Activated CD8-positive, alpha-beta memory T cell treated with anti-CD3 and anti-CD28 coated beads, Interleukin-2, amount 10 ng/mL, durations not matched to agents 7 days and 5 days (primary cell): ENCODE measurements at regions not wholly inside any gene's neighbourhood (a gene's known extent, or its start where the extent isn't known, plus 50 kb on each side); places are given as distances from the start of the nearest gene placed in this dataset.
"Not testable (repeated sequence)": the region's sequence is repeated elsewhere in the genome, so short reads cannot be mapped to it uniquely, and the experiment has no call there.

Source experiments
- ATAC-seq: fragments of 150-1000 bp; cut with Tn5 transposase; one replicate; pipeline ENCODE4 v1.10.0; 2021; ENCODE audit warnings: moderate library complexity
- CTCF ChIA-PET: fragments of 350-600 bp; sonication (Branson Sonifier 250); formaldehyde crosslinking; loops from one replicate; lab custom pipeline; 2021; ENCODE audit warnings: antibody characterized with exemption; lab: Charles Lee
- DNase-seq: peaks from one replicate; pipeline ENCODE4 v3.0.0-alpha.2; 2020
- H3K27ac Mint-ChIP-seq: one replicate; pipeline ENCODE4 v1.8.0; 2021; ENCODE audit warnings: mild to moderate bottlenecking, mixed read lengths
- H3K27me3 Mint-ChIP-seq: one replicate; pipeline ENCODE4 v1.8.0; 2021; ENCODE audit warnings: mixed read lengths
- H3K36me3 Mint-ChIP-seq: one replicate; pipeline ENCODE4 v1.8.0; 2021; ENCODE audit warnings: mild to moderate bottlenecking, mixed read lengths
- H3K4me1 Mint-ChIP-seq: one replicate; pipeline ENCODE4 v1.8.0; 2021; ENCODE audit warnings: mixed read lengths
- H3K4me3 Mint-ChIP-seq: one replicate; pipeline ENCODE4 v1.8.0; 2021; ENCODE audit warnings: mild to moderate bottlenecking, moderate library complexity, mixed read lengths
- H3K9me3 Mint-ChIP-seq: one replicate; pipeline ENCODE4 v1.8.0; 2022; ENCODE audit warnings: low read depth, mixed read lengths

- ATAC-seq, H3K4me1 Mint-ChIP-seq, H3K4me3 Mint-ChIP-seq, DNase-seq, H3K27ac Mint-ChIP-seq, H3K9me3 Mint-ChIP-seq, H3K36me3 Mint-ChIP-seq, H3K27me3 Mint-ChIP-seq: not testable (repeated sequence)
- CTCF ChIA-PET: interaction anchor here (1.2 to 2.3 kb wide), 2 partner anchors 31 to 106 kb away, joined by 4 to 5 read pairs; no protein-coding TSS in a partner anchor
Observed at GRCh38 chr5:134471858-134472449, 53.5 kb upstream of the JADE2 start.

DNA sequence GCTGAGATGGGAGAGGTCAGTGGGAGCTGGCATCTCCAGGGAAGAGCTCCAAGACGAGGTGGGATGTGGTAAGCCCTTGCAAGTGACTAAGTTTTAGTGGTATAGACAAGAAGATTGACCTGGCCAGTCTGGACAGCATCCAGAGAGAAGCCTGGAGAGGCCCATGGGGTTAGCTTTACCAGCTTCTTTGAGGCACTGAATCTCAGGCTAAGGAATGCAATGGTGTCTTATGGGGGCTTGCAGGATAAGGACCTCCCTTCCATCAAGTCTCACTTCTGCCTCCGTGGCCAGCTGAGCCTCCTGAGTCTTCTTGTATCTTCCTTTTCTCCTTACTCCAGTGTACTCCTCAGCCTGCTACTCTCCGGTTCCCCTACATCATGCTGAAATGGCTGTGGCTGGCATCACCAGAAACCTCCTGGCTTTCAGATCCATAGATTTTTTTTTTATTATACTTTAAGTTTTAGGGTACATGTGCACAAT lies 56.5 kb upstream of the JADE2 start:
- Mint-ChIP-seq H3K36me3 (peaks cover 5% of the 10 kb centered on the region), H3K9me3 (peaks cover 4% of the 10 kb centered on the region), H3K27me3 (no peaks in the 10 kb centered on the region), H3K4me3 (no peak overlapping the region), H3K4me1 (peaks cover 14% of the 10 kb centered on the region), H3K27ac (no peak overlapping the region)
- ATAC-seq (no peak), DNase-seq (no peak)
- CTCF ChIA-PET: no interaction called here

GRCh38 chr5:134467231-134467630 lies 55.5 kb upstream of the CDKN2AIPNL start:
- CTCF ChIA-PET: interaction anchor here (4.3 kb wide), 1 partner anchor 55 kb away, joined by 22 read pairs; the partner anchor contains the start of gene CDKN2AIPNL
- ATAC-seq: no peak
- H3K27ac Mint-ChIP-seq: no peak overlapping the region
- H3K4me1 Mint-ChIP-seq: peaks cover 14% of the 10 kb centered on the region
- H3K27me3 Mint-ChIP-seq: no peaks in the 10 kb centered on the region
- no peak overlapping the region for H3K4me3 Mint-ChIP-seq
- H3K36me3 Mint-ChIP-seq: peaks cover 3% of the 10 kb centered on the region
- H3K9me3 Mint-ChIP-seq: no peaks in the 10 kb centered on the region
- DNase-seq: no peak

- H3K4me1 Mint-ChIP-seq: peaks cover 14% of the 10 kb centered on the region
- peak overlapping the region; percentile 83 for H3K27ac Mint-ChIP-seq
- H3K36me3 Mint-ChIP-seq: no peaks in the 10 kb centered on the region
- peak overlapping the region; percentile 72 for H3K4me3 Mint-ChIP-seq
- CTCF ChIA-PET: interaction anchor here (0.7 to 4.3 kb wide), 9 partner anchors 15 to 431 kb away, joined by 3 to 22 read pairs (median 4); partner anchors contain the start of gene CDKN2AIPNL
- H3K27me3 Mint-ChIP-seq: no peaks in the 10 kb centered on the region
- peak; percentile 64 for DNase-seq
- peak; percentile 54 for ATAC-seq
- no peaks in the 10 kb centered on the region for H3K9me3 Mint-ChIP-seq
Observed at GRCh38 chr5:134466241-134467069, 54.8 kb upstream of the CDKN2AIPNL start.

GRCh38 chr5:134465816-134466240 lies 54.1 kb upstream of the CDKN2AIPNL start:
- DNase-seq (peak; percentile 72), ATAC-seq (peak; percentile 93)
- no peaks in the 10 kb centered on the region for H3K36me3 Mint-ChIP-seq
- no peaks in the 10 kb centered on the region for H3K9me3 Mint-ChIP-seq
- H3K4me3 Mint-ChIP-seq: peak overlapping the region; percentile 72
- H3K27me3 Mint-ChIP-seq: no peaks in the 10 kb centered on the region
- CTCF ChIA-PET: interaction anchor here (0.7 to 4.3 kb wide), 10 partner anchors 14 to 431 kb away, joined by 3 to 22 read pairs (median 4); partner anchors contain the start of gene CDKN2AIPNL
- H3K27ac Mint-ChIP-seq: peak overlapping the region; percentile 83
- peaks cover 14% of the 10 kb centered on the region for H3K4me1 Mint-ChIP-seq

- H3K27ac Mint-ChIP-seq: peak overlapping the region; percentile 83
- CTCF ChIA-PET: interaction anchor here (0.7 to 4.3 kb wide), 10 partner anchors 13 to 161 kb away, joined by 3 to 22 read pairs (median 4); partner anchors contain the start of gene CDKN2AIPNL
- H3K4me1 Mint-ChIP-seq: peaks cover 14% of the 10 kb centered on the region
- H3K36me3 Mint-ChIP-seq: no peaks in the 10 kb centered on the region
- H3K27me3 Mint-ChIP-seq: no peaks in the 10 kb centered on the region
- peak; percentile 30 for DNase-seq
- peak overlapping the region; percentile 72 for H3K4me3 Mint-ChIP-seq
- no peak for ATAC-seq
- H3K9me3 Mint-ChIP-seq: no peaks in the 10 kb centered on the region
Observed at GRCh38 chr5:134464988-134465815, 53.5 kb upstream of the CDKN2AIPNL start.

- CTCF ChIA-PET: interaction anchor here (0.8 to 4.3 kb wide), 4 partner anchors 52 to 160 kb away, joined by 3 to 22 read pairs (median 4); partner anchors contain the start of gene CDKN2AIPNL
- Mint-ChIP-seq H3K36me3 (no peaks in the 10 kb centered on the region), H3K27me3 (no peaks in the 10 kb centered on the region), H3K4me1 (peaks cover 14% of the 10 kb centered on the region), H3K27ac (no peak overlapping the region), H3K4me3 (no peak overlapping the region), H3K9me3 (no peaks in the 10 kb centered on the region)
- DNase-seq (peak; percentile 18), ATAC-seq (no peak)
Observed at GRCh38 chr5:134463991-134464760, 52.5 kb upstream of the CDKN2AIPNL start.

DNA sequence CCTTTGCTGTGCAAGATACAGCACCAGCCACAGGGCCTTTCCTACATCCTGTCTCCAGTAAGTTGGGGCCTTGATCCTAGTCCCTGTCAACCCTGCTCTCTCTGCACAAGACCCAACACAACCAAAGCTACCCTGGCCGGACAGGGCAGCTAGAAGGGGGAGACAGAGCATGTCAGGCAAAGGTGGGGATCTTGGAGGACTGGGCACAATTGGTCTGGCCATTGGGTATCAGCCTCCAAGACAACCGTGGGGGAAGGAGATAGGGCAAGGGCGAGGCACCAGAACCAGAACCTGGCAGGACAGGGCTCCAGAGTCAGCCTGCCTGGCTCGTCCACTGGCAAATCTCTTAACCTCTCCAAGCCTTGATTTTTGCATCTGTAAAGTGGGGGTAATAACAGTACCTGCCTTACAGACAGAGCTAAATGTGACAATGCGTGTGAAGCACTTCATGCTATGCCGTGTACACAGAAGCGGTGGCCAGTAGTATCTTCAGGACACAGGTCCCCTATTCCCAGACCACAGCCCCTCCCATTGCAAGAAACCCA lies 51.6 kb upstream of the CDKN2AIPNL start:
- Mint-ChIP-seq H3K27ac (no peak overlapping the region), H3K4me1 (peaks cover 14% of the 10 kb centered on the region), H3K36me3 (no peaks in the 10 kb centered on the region), H3K27me3 (no peaks in the 10 kb centered on the region), H3K4me3 (no peak overlapping the region), H3K9me3 (no peaks in the 10 kb centered on the region)
- peak; percentile 23 for DNase-seq
- no peak for ATAC-seq
- CTCF ChIA-PET: interaction anchor here (1.2 kb wide), 1 partner anchor 65 kb away, joined by 3 read pairs; no protein-coding TSS in a partner anchor

DNA sequence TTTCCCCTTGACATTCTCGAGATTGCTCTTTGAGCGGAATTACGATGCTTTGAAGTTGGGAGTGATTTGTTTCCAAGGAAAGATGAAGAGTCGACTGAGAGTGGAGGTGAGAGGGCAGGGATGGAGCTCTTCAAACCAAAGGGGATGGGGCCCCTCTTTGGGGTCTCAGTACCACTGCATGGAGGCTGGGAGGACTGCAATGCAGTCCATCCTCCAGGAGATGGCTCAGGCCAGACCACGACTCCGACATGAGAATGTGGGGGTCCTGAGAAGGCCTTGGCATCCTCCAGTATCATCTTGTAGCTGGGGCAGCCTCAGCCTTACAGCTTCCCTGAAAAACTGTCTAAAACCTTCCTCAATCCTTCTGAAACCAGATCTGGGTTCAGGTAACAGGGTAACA lies 51.1 kb upstream of the CDKN2AIPNL start:
- CTCF ChIA-PET: no interaction called here
- H3K27me3 Mint-ChIP-seq: no peaks in the 10 kb centered on the region
- no peak for DNase-seq
- no peaks in the 10 kb centered on the region for H3K36me3 Mint-ChIP-seq
- H3K9me3 Mint-ChIP-seq: no peaks in the 10 kb centered on the region
- H3K4me1 Mint-ChIP-seq: peaks cover 14% of the 10 kb centered on the region
- H3K27ac Mint-ChIP-seq: no peak overlapping the region
- ATAC-seq: no peak
- H3K4me3 Mint-ChIP-seq: no peak overlapping the region

- H3K36me3 Mint-ChIP-seq: no peaks in the 10 kb centered on the region
- no peak overlapping the region for H3K27ac Mint-ChIP-seq
- peaks cover 14% of the 10 kb centered on the region for H3K4me1 Mint-ChIP-seq
- no peak overlapping the region for H3K4me3 Mint-ChIP-seq
- H3K9me3 Mint-ChIP-seq: no peaks in the 10 kb centered on the region
- H3K27me3 Mint-ChIP-seq: no peaks in the 10 kb centered on the region
- CTCF ChIA-PET: interaction anchor here (1.2 kb wide), 1 partner anchor 41 kb away, joined by 3 read pairs; no protein-coding TSS in a partner anchor
- DNase-seq: no peak
- ATAC-seq: no peak
Observed at GRCh38 chr5:134462047-134462575, 50.4 kb upstream of the CDKN2AIPNL start.
